Testis (tissue), 2 donors: ENCODE measurements at regions not wholly inside any gene's neighbourhood (a gene's known extent, or its start where the extent isn't known, plus 50 kb on each side); places are given as distances from the start of the nearest gene placed in this dataset.

ENCODE experiments used
- POLR2A ChIP-seq: fragments of 450-650 bp; IDR thresholded peaks from one replicate; pipeline ENCODE4 v1.6.1; 2017; ENCODE audit warnings: antibody characterized with exemption, mild to moderate bottlenecking, moderate library complexity
- TF ChIP-seq, protein P1 (sequence below), 3 experiments: fragments of 450-650 bp in 2 of 3; fragments of 200-600 bp in 1 of 3; sonication (generic) in 1 of 3; IDR thresholded peaks; one replicate each; pipeline ENCODE4 v1.5.1; 2016 to 2019; ENCODE audit warnings: antibody characterized with exemption in 3 of 3, mild to moderate bottlenecking in 2 of 3, moderate library complexity in 1 of 3

DNA sequence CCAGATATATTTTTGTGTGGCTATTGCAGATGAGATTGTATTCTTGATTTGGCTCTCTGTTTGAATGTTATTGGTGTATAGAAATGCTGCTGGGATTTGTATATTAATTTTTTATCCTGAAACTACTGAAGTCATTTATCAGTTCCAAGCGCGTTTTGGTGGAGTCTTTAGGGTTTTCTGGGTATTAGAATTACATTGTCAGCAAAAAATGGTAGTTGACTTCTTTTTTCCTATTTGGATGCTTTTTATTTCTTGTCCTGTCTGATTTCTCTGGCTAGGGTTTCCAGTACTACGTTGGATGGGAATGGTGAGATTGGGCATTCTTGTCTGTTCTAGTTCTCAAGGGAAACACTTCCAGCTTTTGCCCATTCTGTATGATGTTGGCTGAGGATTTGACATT, 415.5 kb upstream of the CHRM2 start:
- TF ChIP-seq, protein P1, sequence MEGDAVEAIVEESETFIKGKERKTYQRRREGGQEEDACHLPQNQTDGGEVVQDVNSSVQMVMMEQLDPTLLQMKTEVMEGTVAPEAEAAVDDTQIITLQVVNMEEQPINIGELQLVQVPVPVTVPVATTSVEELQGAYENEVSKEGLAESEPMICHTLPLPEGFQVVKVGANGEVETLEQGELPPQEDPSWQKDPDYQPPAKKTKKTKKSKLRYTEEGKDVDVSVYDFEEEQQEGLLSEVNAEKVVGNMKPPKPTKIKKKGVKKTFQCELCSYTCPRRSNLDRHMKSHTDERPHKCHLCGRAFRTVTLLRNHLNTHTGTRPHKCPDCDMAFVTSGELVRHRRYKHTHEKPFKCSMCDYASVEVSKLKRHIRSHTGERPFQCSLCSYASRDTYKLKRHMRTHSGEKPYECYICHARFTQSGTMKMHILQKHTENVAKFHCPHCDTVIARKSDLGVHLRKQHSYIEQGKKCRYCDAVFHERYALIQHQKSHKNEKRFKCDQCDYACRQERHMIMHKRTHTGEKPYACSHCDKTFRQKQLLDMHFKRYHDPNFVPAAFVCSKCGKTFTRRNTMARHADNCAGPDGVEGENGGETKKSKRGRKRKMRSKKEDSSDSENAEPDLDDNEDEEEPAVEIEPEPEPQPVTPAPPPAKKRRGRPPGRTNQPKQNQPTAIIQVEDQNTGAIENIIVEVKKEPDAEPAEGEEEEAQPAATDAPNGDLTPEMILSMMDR (IDR thresholded peaks at IDR 0.05): no peak
- no peak for TF ChIP-seq POLR2A
